GM12878 (cell line): ENCODE measurements at regions not wholly inside any gene's neighbourhood (a gene's known extent, or its start where the extent isn't known, plus 50 kb on each side); places are given as distances from the start of the nearest gene placed in this dataset.

Experiments
- ATAC-seq: fragments of 200-7000 bp; cut with Tn5 transposase; 3 replicates; pipeline ENCODE4 v1.9.1; 2020; ENCODE audit warnings: mild to moderate bottlenecking, moderate library complexity
- BruUV-seq: library from RNA; stranded (reverse); fragments of 400-500 nt; replicated peaks from 2 replicates; lab custom pipeline; 2021; lab: Mats Ljungman, UMichigan
- CTCF ChIA-PET: fragments of 300-600 bp; sonication (Branson Sonifier 250); formaldehyde crosslinking; extraction: SDS; loops from one replicate; lab custom pipeline; 2021; ENCODE audit warnings: inconsistent platforms; lab: Yijun Ruan, JAX
- POLR2A ChIA-PET: fragments of 350-600 bp; formaldehyde crosslinking; extraction: SDS; loops from one replicate; lab custom pipeline; 2021; ENCODE audit warnings: inconsistent platforms; lab: Charles Lee
- RAD21 ChIA-PET: fragments of 300-600 bp; sonication (Branson Sonifier 250); formaldehyde crosslinking; loops from one replicate; lab custom pipeline; 2023; ENCODE audit warnings: antibody characterized with exemption; ENCODE audit not compliant: unreplicated experiment; lab: Charles Lee
- SMC1A ChIA-PET: fragments of 300-600 bp; sonication (Branson Sonifier 250); formaldehyde crosslinking; loops from one replicate; lab custom pipeline; 2023; ENCODE audit not compliant: unreplicated experiment, uncharacterized antibody; lab: Charles Lee
- DNase-seq: peaks from one replicate; pipeline ENCODE4 v3.0.0-alpha.2; 2011; ENCODE audit warnings: low read depth, low spot score
- FAIRE-seq: peaks from 3 replicates; lab custom pipeline; 2011; peaks lifted over from hg19 to GRCh38; lab: Jason Lieb, UNC
- H2AFZ ChIP-seq: 2 replicates; pipeline ENCODE4 v1.6.0; 2011; ENCODE audit warnings: low read depth, low read length, control low read depth; ENCODE audit not compliant: control insufficient read depth
- H3K27ac ChIP-seq: 2 replicates; pipeline ENCODE4 v1.5.1; 2011; ENCODE audit warnings: control low read depth; ENCODE audit not compliant: control insufficient read depth, insufficient read depth
- H3K27me3 ChIP-seq, 2 experiments: replicated peaks in 1 of 2; 2 replicates each; pipeline versions ENCODE4 v1.6.0 to v1.6.1; 2011; ENCODE audit warnings: low read length in 1 of 2; ENCODE audit not compliant: control insufficient read depth in 2 of 2, insufficient read depth in 2 of 2
- H3K36me3 ChIP-seq, 2 experiments: 2 replicates each; pipeline ENCODE4 v1.5.1; 2011; ENCODE audit warnings: low read length in 1 of 2; ENCODE audit not compliant: control insufficient read depth in 2 of 2, insufficient read depth in 2 of 2
- H3K4me1 ChIP-seq: 2 replicates; pipeline ENCODE4 v1.6.1; 2011; ENCODE audit warnings: mild to moderate bottlenecking, low read length, moderate library complexity, mixed read lengths; ENCODE audit not compliant: control insufficient read depth, insufficient read depth
- H3K4me2 ChIP-seq: 2 replicates; pipeline ENCODE4 v1.6.0; 2011; ENCODE audit warnings: control low read depth; ENCODE audit not compliant: control insufficient read depth, insufficient read depth
- H3K4me3 ChIP-seq: fragments of 200-600 bp; sonication (generic); 2 replicates; pipeline ENCODE4 v1.5.1; 2016
- H3K79me2 ChIP-seq: 2 replicates; pipeline ENCODE4 v1.6.0; 2011; ENCODE audit warnings: low read length; ENCODE audit not compliant: control insufficient read depth, insufficient read depth
- H3K9ac ChIP-seq: 2 replicates; pipeline ENCODE4 v1.8.0; 2011; ENCODE audit warnings: low read length, control low read depth, mixed read lengths; ENCODE audit not compliant: control insufficient read depth, insufficient read depth
- H3K9me3 ChIP-seq: replicated peaks from 3 replicates; pipeline ENCODE4 v1.5.1; 2011; ENCODE audit warnings: mild to moderate bottlenecking, low read length; ENCODE audit not compliant: control insufficient read depth, insufficient read depth
- H4K20me1 ChIP-seq: 2 replicates; pipeline ENCODE4 v1.6.0; 2011; ENCODE audit not compliant: control insufficient read depth, insufficient read depth
- CBFB ChIP-seq: IDR thresholded peaks from 2 replicates; pipeline ENCODE4 v1.6.1; 2016; ENCODE audit warnings: antibody characterized with exemption, low read depth
- CEBPZ ChIP-seq: fragments of 150-350 bp; IDR thresholded peaks from 2 replicates; pipeline ENCODE4 v1.6.1; 2016; ENCODE audit warnings: low read depth, low read length
- IRF3 ChIP-seq: fragments of 450-650 bp; IDR thresholded peaks from 2 replicates; pipeline ENCODE4 v1.6.1; 2014; ENCODE audit warnings: mild to moderate bottlenecking
- IRF5 ChIP-seq: fragments of 450-650 bp; IDR thresholded peaks from 2 replicates; pipeline ENCODE4 v1.6.1; 2017; ENCODE audit warnings: borderline replicate concordance
- MYC ChIP-seq: IDR thresholded peaks from 2 replicates; pipeline ENCODE4 v1.6.1; 2011; ENCODE audit warnings: mild to moderate bottlenecking, low read length, moderate library complexity, inconsistent platforms; ENCODE audit not compliant: insufficient read depth, insufficient replicate concordance, insufficient read length, severe bottlenecking
- NFYA ChIP-seq: IDR thresholded peaks from 2 replicates; pipeline ENCODE4 v1.6.1; 2011; ENCODE audit warnings: low read depth, mild to moderate bottlenecking, low read length, improper control_type of control experiment, borderline replicate concordance
- NR2F1 ChIP-seq: fragments of 450-650 bp; conservative IDR thresholded peaks from 2 replicates; pipeline ENCODE4 v1.6.1; 2017; ENCODE audit warnings: mild to moderate bottlenecking
- PML ChIP-seq: IDR thresholded peaks from 2 replicates; pipeline ENCODE4 v1.6.1; 2012; ENCODE audit warnings: low read length, inconsistent platforms
- SPI1 ChIP-seq: IDR thresholded peaks from 2 replicates; pipeline ENCODE4 v1.6.1; 2011; ENCODE audit warnings: low read depth, mild to moderate bottlenecking, low read length, moderate library complexity, borderline replicate concordance; ENCODE audit not compliant: insufficient read depth
- WRNIP1 ChIP-seq: IDR thresholded peaks from 2 replicates; pipeline ENCODE4 v1.6.1; 2011; ENCODE audit warnings: low read depth, low read length, improper control_type of control experiment, borderline replicate concordance
- ZBTB33 ChIP-seq: fragments of 450-650 bp; IDR thresholded peaks from 2 replicates; pipeline ENCODE4 v1.6.1; 2017; ENCODE audit warnings: mild to moderate bottlenecking
- ZNF207 ChIP-seq: fragments of 450-650 bp; IDR thresholded peaks from 2 replicates; pipeline ENCODE4 v1.6.1; 2014; ENCODE audit warnings: antibody characterized with exemption, mild to moderate bottlenecking, borderline replicate concordance
- WGBS: methylation state at CpG from one replicate; pipeline ENCODE4 v1.1.6; 2016; ENCODE audit warnings: low lambda C conversion rate; ENCODE audit not compliant: insufficient replicate concordance, insufficient coverage; ENCODE audit errors: missing lambda C conversion rate; 5-methylcytosine and 5-hydroxymethylcytosine counted together
- in situ Hi-C: fragments of 300-500 bp; cut with MboI; formaldehyde crosslinking; loops from 9 replicates; pipeline ENCODE4 v1.14.3; 2018; ENCODE audit warnings: mixed read lengths
- intact Hi-C: fragments of 100-400 bp; cut with micrococcal nuclease; formaldehyde crosslinking; loops from one replicate; pipeline ENCODE4 v1.14.2; 2022; ENCODE audit not compliant: unreplicated experiment

GRCh38 chr1:238123201-238123600, 232.5 kb upstream of the ZP4 start:
- no peaks in the 10 kb centered on the region for H3K4me1 ChIP-seq
- H3K27me3 ChIP-seq, result no peaks in the 10 kb centered on the region
- POLR2A ChIA-PET, result no interaction called here
- H3K4me3 ChIP-seq, result no peak overlapping the region
- no peaks in the 10 kb centered on the region for H3K79me2 ChIP-seq
- BruUV-seq, result no TSS peak
- no peak overlapping the region for H3K9ac ChIP-seq
- no peak overlapping the region; the same call in 1 of the 2 replicates for H2AFZ ChIP-seq
- in situ Hi-C loops, result no loop called here
- ATAC-seq (no peak), DNase-seq (no peak), FAIRE-seq (no peak)
- 0% methylated on average over 3 of the region's 3 CpGs for WGBS
- no peak overlapping the region for H3K27ac ChIP-seq
- no peaks in the 10 kb centered on the region for H4K20me1 ChIP-seq
- H3K4me2 ChIP-seq, result no peak overlapping the region
- CTCF ChIA-PET, result interaction anchor here (1.2 kb wide), 1 partner anchor 13 kb away, joined by 5 read pairs; no protein-coding TSS in a partner anchor
- RAD21 ChIA-PET, result interaction anchor here (1.1 kb wide), 1 partner anchor 56 kb away, joined by 3 read pairs; no protein-coding TSS in a partner anchor
- intact Hi-C loops, result no loop called here
- H3K36me3 ChIP-seq, result no peaks in the 10 kb centered on the region
- H3K9me3 ChIP-seq, result no peaks in the 10 kb centered on the region; the same call in 2 of the 3 replicates
- SMC1A ChIA-PET, result interaction anchor here (0.8 to 0.9 kb wide), 2 partner anchors 10 to 16 kb away, joined by 3 to 4 read pairs; no protein-coding TSS in a partner anchor
- TF ChIP-seq ZNF207 (no peak), WRNIP1 (no peak), SPI1 (no peak), CEBPZ (no peak), CBFB (no peak), NFYA (no peak), PML (no peak), NR2F1 (no peak), ZBTB33 (no peak), MYC (no peak), IRF3 (no peak), IRF5 (no peak)
